Liver (tissue), 8 donors: ENCODE measurements at regions not wholly inside any gene's neighbourhood (a gene's known extent, or its start where the extent isn't known, plus 50 kb on each side); places are given as distances from the start of the nearest gene placed in this dataset.

Source experiments
- DNase-seq: peaks from one replicate; pipeline ENCODE4 v3.0.0-alpha.2; 2017; ENCODE audit warnings: low spot score
- H3K27ac ChIP-seq, 2 donors: one replicate each; pipeline ENCODE4 v1.7.0; 2013; ENCODE audit warnings: inconsistent platforms in 2 of 2, low read length in 2 of 2, control low read depth in 1 of 2, low read depth in 1 of 2, mild to moderate bottlenecking in 1 of 2
- H3K27me3 ChIP-seq, 4 donors: one replicate each; pipeline versions ENCODE4 v1.6.1 to v1.7.0; 2013; ENCODE audit warnings: low read length in 3 of 4, inconsistent platforms in 1 of 4, mild to moderate bottlenecking in 1 of 4, moderate library complexity in 1 of 4; ENCODE audit not compliant: control insufficient read depth in 4 of 4, insufficient read depth in 4 of 4
- H3K36me3 ChIP-seq, 4 donors: one replicate each; pipeline versions ENCODE4 v1.6.1 to v1.7.0; 2013; ENCODE audit warnings: low read length in 3 of 4, mild to moderate bottlenecking in 3 of 4, low read depth in 1 of 4, moderate library complexity in 1 of 4; ENCODE audit not compliant: control insufficient read depth in 4 of 4, insufficient read depth in 3 of 4
- H3K4me1 ChIP-seq, 4 donors: one replicate each; pipeline versions ENCODE4 v1.6.1 to v1.7.0; 2013; ENCODE audit warnings: low read length in 3 of 4, mild to moderate bottlenecking in 3 of 4, moderate library complexity in 1 of 4; ENCODE audit not compliant: control insufficient read depth in 4 of 4, insufficient read depth in 4 of 4
- H3K4me3 ChIP-seq, 3 donors: one replicate each; pipeline versions ENCODE4 v1.6.1 to v1.7.0; 2013; ENCODE audit warnings: low read length in 3 of 3, control low read depth in 1 of 3, low read depth in 1 of 3, mild to moderate bottlenecking in 1 of 3
- H3K9ac ChIP-seq, 2 donors: one replicate each; pipeline ENCODE4 v1.7.0; 2013; ENCODE audit warnings: low read length in 2 of 2, mild to moderate bottlenecking in 2 of 2, moderate library complexity in 2 of 2, control low read depth in 1 of 2, low read depth in 1 of 2
- H3K9me3 ChIP-seq, 4 donors: one replicate each; pipeline versions ENCODE4 v1.6.1 to v1.7.0; 2013; ENCODE audit warnings: low read length in 3 of 4; ENCODE audit not compliant: control insufficient read depth in 4 of 4
- ATF3 ChIP-seq: IDR thresholded peaks from 2 replicates; pipeline ENCODE4 v1.6.1; 2016; ENCODE audit warnings: antibody characterized with exemption
- CTCF ChIP-seq: fragments of 150-350 bp; IDR thresholded peaks from 2 replicates; pipeline ENCODE4 v1.5.1; 2017; ENCODE audit warnings: improper control_type of control experiment, low read depth, low read length; ENCODE audit not compliant: missing input control
- FOXA1 ChIP-seq: IDR thresholded peaks from 2 replicates; pipeline ENCODE4 v1.6.1; 2016; ENCODE audit warnings: antibody characterized with exemption
- FOXA2 ChIP-seq: IDR thresholded peaks from 2 replicates; pipeline ENCODE4 v1.6.1; 2016; ENCODE audit warnings: antibody characterized with exemption
- GABPA ChIP-seq, 2 donors: IDR thresholded peaks in 1 of 2; conservative IDR thresholded peaks in 1 of 2; 2 replicates each; pipeline ENCODE4 v1.6.1; 2016; ENCODE audit warnings: antibody characterized with exemption in 2 of 2, mild to moderate bottlenecking in 1 of 2, moderate library complexity in 1 of 2
- HNF4G ChIP-seq: IDR thresholded peaks from 2 replicates; pipeline ENCODE4 v1.6.1; 2016; ENCODE audit warnings: antibody characterized with exemption
- JUND ChIP-seq, 2 donors: IDR thresholded peaks; 2 replicates each; pipeline ENCODE4 v1.6.1; 2016; ENCODE audit warnings: antibody characterized with exemption in 2 of 2
- MAX ChIP-seq: IDR thresholded peaks from 2 replicates; pipeline ENCODE4 v1.6.1; 2016; ENCODE audit warnings: antibody characterized with exemption
- NR2F2 ChIP-seq: IDR thresholded peaks from 2 replicates; pipeline ENCODE4 v1.6.1; 2016; ENCODE audit warnings: antibody characterized with exemption
- RAD21 ChIP-seq, 2 donors: IDR thresholded peaks; 2 replicates each; pipeline ENCODE4 v1.6.1; 2016; ENCODE audit warnings: antibody characterized with exemption in 2 of 2, mild to moderate bottlenecking in 2 of 2
- SP1 ChIP-seq: IDR thresholded peaks from 2 replicates; pipeline ENCODE4 v1.6.1; 2018; ENCODE audit warnings: antibody characterized with exemption, mild to moderate bottlenecking
- TAF1 ChIP-seq: conservative IDR thresholded peaks from 2 replicates; pipeline ENCODE4 v1.6.1; 2016; ENCODE audit warnings: antibody characterized with exemption, mild to moderate bottlenecking
- YY1 ChIP-seq: IDR thresholded peaks from 2 replicates; pipeline ENCODE4 v1.6.1; 2016; ENCODE audit warnings: antibody characterized with exemption, mild to moderate bottlenecking
- WGBS: extraction: QIAGEN DNeasy Blood & Tissue Kit; methylation state at CpG from one replicate; pipeline ENCODE4 v1.1.7; 2013; 5-methylcytosine and 5-hydroxymethylcytosine counted together
- donor health status: healthy.
- donor health status: healthy.
- donor health status: healthy.
- donor health status: healthy.
- donor health status: healthy.

- TF ChIP-seq CTCF (no peak), MAX (no peak), FOXA2 (no peak), JUND (IDR thresholded peaks at IDR 0.05) (no peak), GABPA (IDR thresholded peaks at IDR 0.05 in 1 of 2, conservative IDR thresholded peaks at IDR 0.05 in 1 of 2) (no peak), HNF4G (no peak)
Observed at GRCh38 chr2:101545950-101546349, 71.0 kb upstream of the RFX8 start (continued).

GRCh38 chr2:101540518-101540917, 65.6 kb upstream of the RFX8 start:
- Histone ChIP-seq H3K36me3 (no peaks in the 10 kb centered on the region), H3K27ac (no peak overlapping the region), H3K9me3 (no peaks in the 10 kb centered on the region), H3K4me3 (no peak overlapping the region), H3K4me1 (no peaks in the 10 kb centered on the region), H3K27me3 (no peaks in the 10 kb centered on the region), H3K9ac (no peak overlapping the region)
- 77% methylated on average over 3 of the region's 3 CpGs for WGBS
- no peak for DNase-seq
- no peak for TF ChIP-seq RAD21 (IDR thresholded peaks at IDR 0.05)
- no peak for TF ChIP-seq CTCF
- no peak for TF ChIP-seq TAF1
- no peak for TF ChIP-seq ATF3
- no peak for TF ChIP-seq HNF4G
- TF ChIP-seq NR2F2: no peak
- TF ChIP-seq GABPA (IDR thresholded peaks at IDR 0.05 in 1 of 2, conservative IDR thresholded peaks at IDR 0.05 in 1 of 2): no peak
- TF ChIP-seq FOXA1: no peak
- TF ChIP-seq SP1: no peak
- TF ChIP-seq JUND (IDR thresholded peaks at IDR 0.05): no peak
- no peak for TF ChIP-seq YY1
- no peak for TF ChIP-seq FOXA2

- WGBS: 83% methylated on average over 3 of the region's 3 CpGs
- no peaks in the 10 kb centered on the region for H3K36me3 ChIP-seq
- H3K4me1 ChIP-seq: no peaks in the 10 kb centered on the region
- no peak for DNase-seq
- no peaks in the 10 kb centered on the region for H3K27me3 ChIP-seq
- no peak overlapping the region for H3K4me3 ChIP-seq
- no peaks in the 10 kb centered on the region for H3K9me3 ChIP-seq
- TF ChIP-seq FOXA2 (no peak), MAX (no peak), JUND (IDR thresholded peaks at IDR 0.05) (no peak), SP1 (no peak), FOXA1 (no peak), CTCF (no peak), YY1 (no peak)
- no peak overlapping the region for H3K27ac ChIP-seq
- H3K9ac ChIP-seq: no peak overlapping the region
Observed at GRCh38 chr2:101538076-101538475, 63.2 kb upstream of the RFX8 start.
